MCF 10A (cell line): ENCODE measurements at regions not wholly inside any gene's neighbourhood (a gene's known extent, or its start where the extent isn't known, plus 50 kb on each side); places are given as distances from the start of the nearest gene placed in this dataset.
A peak's percentile ranks its signal among the peaks of the same experiment; 100 is the strongest.

Experiments used
- BruUV-seq: library from RNA; stranded (reverse); fragments of 400-500 nt; replicated peaks from 2 replicates; lab custom pipeline; 2021; lab: Mats Ljungman, UMichigan
- CTCF ChIA-PET: fragments of 300-600 bp; sonication (Branson Sonifier 250); formaldehyde crosslinking; extraction: SDS; loops from one replicate; lab custom pipeline; 2021; ENCODE audit warnings: antibody characterized with exemption, inconsistent platforms; lab: Yijun Ruan, JAX
- POLR2A ChIA-PET: fragments of 300-600, 350-650 bp; sonication (Branson Sonifier 250); formaldehyde crosslinking; extraction: SDS; loops from one replicate; lab custom pipeline; 2020; ENCODE audit warnings: antibody characterized with exemption, inconsistent platforms; lab: Yijun Ruan, JAX
- DNase-seq: peaks from one replicate; pipeline ENCODE4 v3.0.0-alpha.2; 2018; ENCODE audit not compliant: unreplicated experiment
- H3K27ac Mint-ChIP-seq: one replicate; pipeline ENCODE4 v1.8.0; 2022; ENCODE audit warnings: mild to moderate bottlenecking, low read depth, mixed read lengths; ENCODE audit not compliant: unreplicated experiment
- H3K27me3 Mint-ChIP-seq: one replicate; pipeline ENCODE4 v1.8.0; 2022; ENCODE audit warnings: mixed read lengths; ENCODE audit not compliant: insufficient read depth, unreplicated experiment
- H3K36me3 Mint-ChIP-seq: one replicate; pipeline ENCODE4 v1.8.0; 2022; ENCODE audit warnings: mild to moderate bottlenecking, moderate library complexity, mixed read lengths; ENCODE audit not compliant: insufficient read depth, unreplicated experiment
- H3K4me1 Mint-ChIP-seq: one replicate; pipeline ENCODE4 v1.8.0; 2022; ENCODE audit warnings: mixed read lengths; ENCODE audit not compliant: insufficient read depth, unreplicated experiment
- H3K4me3 Mint-ChIP-seq: one replicate; pipeline ENCODE4 v1.8.0; 2022; ENCODE audit warnings: mild to moderate bottlenecking, moderate library complexity, mixed read lengths; ENCODE audit not compliant: unreplicated experiment
- H3K9me3 Mint-ChIP-seq: one replicate; pipeline ENCODE4 v1.8.0; 2022; ENCODE audit warnings: mixed read lengths; ENCODE audit not compliant: unreplicated experiment
- CTCF ChIP-seq: fragments of 200-600 bp; IDR thresholded peaks from one replicate; pipeline ENCODE4 v1.8.0; 2022; ENCODE audit warnings: antibody characterized with exemption, mild to moderate bottlenecking; ENCODE audit not compliant: unreplicated experiment
- intact Hi-C: fragments of 100-400 bp; cut with micrococcal nuclease; formaldehyde crosslinking; loops from 2 replicates; pipeline ENCODE4 v1.14.1; 2022

- TF ChIP-seq CTCF = no peak
- Mint-ChIP-seq H3K4me1 (peaks cover 1% of the 10 kb centered on the region), H3K27ac (no peak overlapping the region), H3K4me3 (no peak overlapping the region), H3K36me3 (no peaks in the 10 kb centered on the region), H3K27me3 (no peaks in the 10 kb centered on the region), H3K9me3 (no peaks in the 10 kb centered on the region)
- intact Hi-C loops = no loop called here
- ChIA-PET POLR2A (interaction anchor here (1.1 kb wide), 1 partner anchor 85 kb away, joined by 3 read pairs; no protein-coding TSS in a partner anchor), CTCF (no interaction called here)
- BruUV-seq = no TSS peak
- no peak for DNase-seq
Measured at GRCh38 chr10:106520698-106521097, 643.8 kb downstream of the SORCS1 start.

- Mint-ChIP-seq H3K27ac (no peak overlapping the region), H3K4me1 (peaks cover 8% of the 10 kb centered on the region), H3K36me3 (no peaks in the 10 kb centered on the region), H3K27me3 (no peaks in the 10 kb centered on the region), H3K9me3 (no peaks in the 10 kb centered on the region), H3K4me3 (no peak overlapping the region)
- intact Hi-C loops = no loop called here
- ChIA-PET POLR2A (no interaction called here), CTCF (interaction anchor here (0.5 kb wide), 1 partner anchor 15 kb away, joined by 3 read pairs; no protein-coding TSS in a partner anchor)
- TF ChIP-seq CTCF = no peak
- no TSS peak for BruUV-seq
- DNase-seq = no peak
Measured at GRCh38 chr10:106519376-106520030, 645.0 kb downstream of the SORCS1 start.

DNA sequence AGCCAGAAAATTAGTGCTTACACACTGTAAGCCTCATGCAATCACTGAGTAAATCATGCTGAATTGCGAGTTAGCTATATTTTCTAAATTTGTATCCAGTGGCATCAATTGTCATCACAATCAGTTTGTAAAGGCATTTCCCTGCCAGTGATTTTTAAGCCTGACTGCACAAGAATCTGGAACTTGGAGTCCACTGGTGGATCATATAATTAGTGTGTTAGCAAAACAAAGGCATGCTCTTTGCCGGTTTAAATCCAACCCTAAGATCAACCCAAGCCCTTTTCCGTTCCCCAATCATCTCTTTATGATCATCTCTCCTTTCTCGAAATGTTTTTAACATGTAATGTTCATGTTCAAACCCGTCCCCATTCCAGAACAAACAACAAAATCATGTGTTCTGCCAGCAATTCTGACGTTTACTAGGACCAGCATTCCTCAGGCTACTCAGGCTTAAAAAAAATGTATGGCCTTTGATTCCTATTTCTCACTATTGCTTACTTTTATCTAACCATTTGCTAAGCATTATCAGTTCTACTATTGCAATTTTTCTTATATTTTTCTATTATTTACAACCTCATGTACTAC, 649.2 kb downstream of the SORCS1 start:
- BruUV-seq = no TSS peak
- Mint-ChIP-seq H3K27me3 (no peaks in the 10 kb centered on the region), H3K4me1 (peaks cover 19% of the 10 kb centered on the region), H3K27ac (peak overlapping the region; percentile 3), H3K9me3 (no peaks in the 10 kb centered on the region), H3K4me3 (no peak overlapping the region), H3K36me3 (no peaks in the 10 kb centered on the region)
- CTCF ChIA-PET = no interaction called here
- no peak for DNase-seq
- POLR2A ChIA-PET = interaction anchor here (1.1 kb wide), 1 partner anchor 62 kb away, joined by 3 read pairs; no protein-coding TSS in a partner anchor
- intact Hi-C loops = no loop called here
- TF ChIP-seq CTCF = no peak

GRCh38 chr10:106513352-106513771, 651.1 kb downstream of the SORCS1 start:
- POLR2A ChIA-PET = interaction anchor here (1.0 kb wide), 1 partner anchor 8 kb away, joined by 3 read pairs; no protein-coding TSS in a partner anchor
- Mint-ChIP-seq H3K27me3 (no peaks in the 10 kb centered on the region), H3K4me1 (peaks cover 27% of the 10 kb centered on the region), H3K9me3 (no peaks in the 10 kb centered on the region), H3K4me3 (no peak overlapping the region), H3K36me3 (no peaks in the 10 kb centered on the region), H3K27ac (peak overlapping the region; percentile 17)
- intact Hi-C loops = no loop called here
- TF ChIP-seq CTCF = no peak
- no TSS peak for BruUV-seq
- DNase-seq = peak; percentile 31
- CTCF ChIA-PET = no interaction called here
